ENCODE measurements at regions not wholly inside any gene's neighbourhood (a gene's known extent, or its start where the extent isn't known, plus 50 kb on each side); places are given as distances from the start of the nearest gene placed in this dataset.

GRCh38 chr18:72232644-72233043 lies 311.5 kb downstream of the CBLN2 start:
- no peak for TF ChIP-seq CTCF (IDR thresholded peaks at IDR 0.05; ENCODE audit: control extremely low read depth, extremely low read depth, low read depth, missing control alignments)
- ChIA-PET POLR2A (no interaction called here), CTCF (interaction anchor here (0.7 to 2.0 kb wide), 4 partner anchors 14 to 76 kb away, joined by 3 to 5 read pairs (median 4); no protein-coding TSS in a partner anchor)
- no peak for DNase-seq (ENCODE audit: extremely low spot score)

- ChIA-PET CTCF (no interaction called here), POLR2A (no interaction called here)
- no peak for DNase-seq (ENCODE audit: extremely low spot score)
- TF ChIP-seq CTCF (IDR thresholded peaks at IDR 0.05; ENCODE audit: control extremely low read depth, extremely low read depth, low read depth, missing control alignments): no peak
Observed at GRCh38 chr18:72225958-72226357, 318.2 kb downstream of the CBLN2 start.

GRCh38 chr18:72223733-72224132 lies 320.4 kb downstream of the CBLN2 start:
- POLR2A ChIA-PET: no interaction called here
- no peak for TF ChIP-seq CTCF (IDR thresholded peaks at IDR 0.05; ENCODE audit: control extremely low read depth, extremely low read depth, low read depth, missing control alignments)
- CTCF ChIA-PET: no interaction called here

GRCh38 chr18:72208920-72209676 lies 335.0 kb downstream of the CBLN2 start:
- ChIA-PET POLR2A (no interaction called here), CTCF (interaction anchor here (0.9 to 1.6 kb wide), 2 partner anchors 24 to 27 kb away, joined by 3 to 4 read pairs; no protein-coding TSS in a partner anchor)
- no peak for DNase-seq (ENCODE audit: extremely low spot score)
- no peak for TF ChIP-seq CTCF (IDR thresholded peaks at IDR 0.05; ENCODE audit: control extremely low read depth, extremely low read depth, low read depth, missing control alignments)

More at GRCh38 chr18:72223733-72224132, 320.4 kb downstream of the CBLN2 start:
- no peak for DNase-seq (ENCODE audit: extremely low spot score)

- ChIA-PET CTCF (interaction anchor here (1.6 kb wide), 1 partner anchor 11 kb away, joined by 4 read pairs; no protein-coding TSS in a partner anchor), POLR2A (no interaction called here)
- DNase-seq (ENCODE audit: extremely low spot score): no peak
- TF ChIP-seq CTCF (IDR thresholded peaks at IDR 0.05; ENCODE audit: control extremely low read depth, extremely low read depth, low read depth, missing control alignments): no peak
Observed at GRCh38 chr18:72207280-72207679, 336.9 kb downstream of the CBLN2 start.

- no peak for DNase-seq (ENCODE audit: extremely low spot score)
- TF ChIP-seq CTCF (IDR thresholded peaks at IDR 0.05; ENCODE audit: control extremely low read depth, extremely low read depth, low read depth, missing control alignments): no peak
- ChIA-PET POLR2A (no interaction called here), CTCF (interaction anchor here (1.6 kb wide), 1 partner anchor 10 kb away, joined by 4 read pairs; no protein-coding TSS in a partner anchor)
Observed at GRCh38 chr18:72206814-72207213, 337.3 kb downstream of the CBLN2 start.

All from GM10248 (cell line).